Lung (tissue), 11 donors: ENCODE measurements at regions not wholly inside any gene's neighbourhood (a gene's known extent, or its start where the extent isn't known, plus 50 kb on each side); places are given as distances from the start of the nearest gene placed in this dataset.

ENCODE experiments used
- ATAC-seq: fragments of 200-7000 bp; cut with Tn5 transposase; one replicate; pipeline ENCODE4 v1.9.1; 2020; ENCODE audit warnings: moderate number of reproducible peaks; ENCODE audit not compliant: insufficient read depth, low FRiP score
- DNase-seq, 3 donors: peaks; one replicate each; pipeline ENCODE4 v3.0.0-alpha.2; 2013 to 2017
- H3K27ac ChIP-seq, 2 donors: one replicate each; pipeline ENCODE4 v1.5.1; 2013; ENCODE audit warnings: mild to moderate bottlenecking in 2 of 2, moderate library complexity in 2 of 2, control low read depth in 1 of 2, inconsistent platforms in 1 of 2, low read depth in 1 of 2, low read length in 1 of 2
- H3K27me3 ChIP-seq, 3 donors: one replicate each; pipeline ENCODE4 v1.5.1; 2013; ENCODE audit warnings: low read length in 2 of 3; ENCODE audit not compliant: control insufficient read depth in 3 of 3, insufficient read depth in 3 of 3
- H3K36me3 ChIP-seq, 4 donors: one replicate each; pipeline ENCODE4 v1.5.1; 2013; ENCODE audit warnings: low read length in 4 of 4, mild to moderate bottlenecking in 1 of 4, moderate library complexity in 1 of 4; ENCODE audit not compliant: control insufficient read depth in 4 of 4, insufficient read depth in 4 of 4
- H3K4me1 ChIP-seq, 5 donors: one replicate each; pipeline ENCODE4 v1.5.1; 2013; ENCODE audit warnings: low read length in 5 of 5, mild to moderate bottlenecking in 2 of 5, moderate library complexity in 1 of 5; ENCODE audit not compliant: control insufficient read depth in 5 of 5, insufficient read depth in 5 of 5
- H3K4me3 ChIP-seq: one replicate; pipeline ENCODE4 v1.5.1; 2013; ENCODE audit warnings: mild to moderate bottlenecking, control low read depth, moderate library complexity
- H3K9ac ChIP-seq, 2 donors: one replicate each; pipeline ENCODE4 v1.5.1; 2013; ENCODE audit warnings: low read length in 2 of 2, control low read depth in 1 of 2; ENCODE audit not compliant: insufficient read depth in 1 of 2
- H3K9me3 ChIP-seq, 4 donors: one replicate each; pipeline ENCODE4 v1.5.1; 2013; ENCODE audit warnings: low read length in 3 of 4, mild to moderate bottlenecking in 1 of 4, moderate library complexity in 1 of 4; ENCODE audit not compliant: control insufficient read depth in 4 of 4, insufficient read depth in 3 of 4
- WGBS, 2 donors: extraction: QIAGEN DNeasy Blood & Tissue Kit; methylation state at CpG; one replicate each; pipeline ENCODE4 v1.1.7; 2013; 5-methylcytosine and 5-hydroxymethylcytosine counted together
- TF ChIP-seq, protein P1 (sequence below): IDR thresholded peaks from 2 replicates; pipeline ENCODE4 v1.5.1; 2012; ENCODE audit warnings: mild to moderate bottlenecking; ENCODE audit errors: control extremely low read depth, extremely low read depth
- donor health status: control.
- donor health status: control.
- donor health status: Bipolar disorder and iron deficiency.
- donor health status: healthy.
- donor health status: DM: yes; HTN: yes; CAD: no.

DNA sequence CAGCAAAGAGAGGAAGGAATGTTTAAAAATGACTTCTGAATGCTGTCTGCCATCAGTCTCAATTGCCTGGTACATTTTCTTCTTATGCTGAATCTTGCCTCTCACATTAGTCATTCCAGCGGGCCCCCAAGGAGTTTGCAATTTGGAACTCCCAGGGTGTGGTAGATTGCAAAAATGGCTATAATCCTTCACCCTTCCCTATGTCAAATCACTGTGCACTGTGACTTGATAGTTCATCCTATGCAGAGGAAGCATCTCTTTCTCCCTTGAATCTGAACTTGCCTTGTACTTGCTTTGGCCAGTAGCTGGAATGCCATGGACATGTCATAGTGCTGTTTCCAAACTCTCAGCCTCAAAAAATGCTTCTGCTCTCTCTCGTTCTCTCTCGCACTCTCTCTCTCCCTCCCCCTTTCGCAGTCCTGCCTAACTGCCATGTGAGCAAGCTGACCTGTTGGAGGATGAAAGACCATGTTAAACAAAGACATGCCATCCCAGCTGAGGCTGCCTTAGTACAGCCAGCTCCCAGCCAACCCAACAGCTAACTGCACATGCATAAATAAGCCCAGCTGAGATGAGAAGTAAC lies 284.0 kb upstream of the TLE4 start:
- no peaks in the 10 kb centered on the region for H3K27me3 ChIP-seq
- H3K36me3 ChIP-seq = no peaks in the 10 kb centered on the region
- TF ChIP-seq, protein P1, sequence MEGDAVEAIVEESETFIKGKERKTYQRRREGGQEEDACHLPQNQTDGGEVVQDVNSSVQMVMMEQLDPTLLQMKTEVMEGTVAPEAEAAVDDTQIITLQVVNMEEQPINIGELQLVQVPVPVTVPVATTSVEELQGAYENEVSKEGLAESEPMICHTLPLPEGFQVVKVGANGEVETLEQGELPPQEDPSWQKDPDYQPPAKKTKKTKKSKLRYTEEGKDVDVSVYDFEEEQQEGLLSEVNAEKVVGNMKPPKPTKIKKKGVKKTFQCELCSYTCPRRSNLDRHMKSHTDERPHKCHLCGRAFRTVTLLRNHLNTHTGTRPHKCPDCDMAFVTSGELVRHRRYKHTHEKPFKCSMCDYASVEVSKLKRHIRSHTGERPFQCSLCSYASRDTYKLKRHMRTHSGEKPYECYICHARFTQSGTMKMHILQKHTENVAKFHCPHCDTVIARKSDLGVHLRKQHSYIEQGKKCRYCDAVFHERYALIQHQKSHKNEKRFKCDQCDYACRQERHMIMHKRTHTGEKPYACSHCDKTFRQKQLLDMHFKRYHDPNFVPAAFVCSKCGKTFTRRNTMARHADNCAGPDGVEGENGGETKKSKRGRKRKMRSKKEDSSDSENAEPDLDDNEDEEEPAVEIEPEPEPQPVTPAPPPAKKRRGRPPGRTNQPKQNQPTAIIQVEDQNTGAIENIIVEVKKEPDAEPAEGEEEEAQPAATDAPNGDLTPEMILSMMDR = no peak
- no peak for ATAC-seq
- H3K9me3 ChIP-seq = peaks cover 0 to 1% (median 0%) of the 10 kb centered on the region in 4 donors
- WGBS, 2 donors = 59 to 67% methylated on average over 4 of the region's 4 CpGs
- H3K4me1 ChIP-seq = peaks cover 0 to 9% (median 2%) of the 10 kb centered on the region in 5 donors
- no peak overlapping the region for H3K4me3 ChIP-seq
- H3K9ac ChIP-seq = no peak overlapping the region
- DNase-seq = no peak
- no peak overlapping the region for H3K27ac ChIP-seq

DNA sequence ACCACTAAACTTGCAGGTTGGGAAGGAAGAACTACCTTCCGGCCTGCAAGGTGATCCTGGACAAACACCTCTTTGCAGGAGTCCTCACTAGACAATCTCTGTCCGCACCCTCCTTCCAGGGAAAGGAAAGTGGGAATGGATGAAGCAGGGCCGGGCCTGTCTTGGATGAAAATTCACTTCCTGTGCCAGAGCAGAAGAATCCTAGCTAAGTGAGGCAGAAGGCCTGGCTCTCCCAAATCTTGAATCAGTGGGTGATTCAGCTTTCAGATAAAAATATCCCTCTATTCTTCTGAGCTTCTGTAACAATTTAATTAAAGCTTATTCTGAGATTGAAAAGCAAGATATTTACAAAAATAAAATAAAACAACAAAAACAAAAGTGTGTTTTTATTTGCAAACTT lies 281.9 kb upstream of the TLE4 start:
- TF ChIP-seq, protein P1 = no peak
- Histone ChIP-seq H3K27me3 (no peaks in the 10 kb centered on the region), H3K36me3 (no peaks in the 10 kb centered on the region), H3K9me3 (peaks cover 0 to 1% (median 0%) of the 10 kb centered on the region in 4 donors), H3K27ac (no peak overlapping the region), H3K4me3 (no peak overlapping the region), H3K9ac (no peak overlapping the region), H3K4me1 (peaks cover 0 to 9% (median 2%) of the 10 kb centered on the region in 5 donors)
- DNase-seq (no peak), ATAC-seq (no peak)
- WGBS, 2 donors = 87 to 97% methylated on average over 3 of the region's 3 CpGs

GRCh38 chr9:79292731-79293280 lies 279.0 kb upstream of the TLE4 start:
- no peak for DNase-seq
- H3K9me3 ChIP-seq = peaks cover 0 to 1% (median 0%) of the 10 kb centered on the region in 4 donors
- 0 to 94% methylated on average over 1 of the region's 1 CpG for WGBS, 2 donors

More at GRCh38 chr9:79292731-79293280, 279.0 kb upstream of the TLE4 start:
- Histone ChIP-seq H3K36me3 (no peaks in the 10 kb centered on the region), H3K4me3 (no peak overlapping the region), H3K9ac (no peak overlapping the region), H3K4me1 (peaks cover 0 to under 1% (median 0%) of the 10 kb centered on the region in 5 donors), H3K27me3 (no peaks in the 10 kb centered on the region), H3K27ac (no peak overlapping the region)
- ATAC-seq = no peak
- TF ChIP-seq, protein P1 = no peak
